Glutamatergic neuron (in vitro differentiated cells): ENCODE measurements at regions not wholly inside any gene's neighbourhood (a gene's known extent, or its start where the extent isn't known, plus 50 kb on each side); places are given as distances from the start of the nearest gene placed in this dataset.

ENCODE experiments used
- DNase-seq: peaks from one replicate; pipeline ENCODE4 v3.0.0; 2022
- H3K27ac Mint-ChIP-seq: one replicate; pipeline ENCODE4 v1.8.0; 2020; ENCODE audit warnings: mild to moderate bottlenecking, mixed read lengths, inconsistent platforms; ENCODE audit not compliant: unreplicated experiment
- H3K27me3 Mint-ChIP-seq: one replicate; pipeline ENCODE4 v1.8.0; 2020; ENCODE audit warnings: mild to moderate bottlenecking, moderate library complexity, mixed read lengths, inconsistent platforms; ENCODE audit not compliant: unreplicated experiment
- H3K36me3 Mint-ChIP-seq: one replicate; pipeline ENCODE4 v1.8.0; 2020; ENCODE audit warnings: mild to moderate bottlenecking, mixed read lengths, inconsistent platforms; ENCODE audit not compliant: unreplicated experiment
- H3K4me1 Mint-ChIP-seq: one replicate; pipeline ENCODE4 v1.8.0; 2020; ENCODE audit warnings: mild to moderate bottlenecking, low read depth, mixed read lengths, inconsistent platforms; ENCODE audit not compliant: unreplicated experiment
- H3K4me3 Mint-ChIP-seq: one replicate; pipeline ENCODE4 v1.8.0; 2020; ENCODE audit warnings: mild to moderate bottlenecking, mixed read lengths, inconsistent platforms; ENCODE audit not compliant: unreplicated experiment
- H3K9me3 Mint-ChIP-seq: one replicate; pipeline ENCODE4 v1.8.0; 2020; ENCODE audit warnings: mild to moderate bottlenecking, moderate library complexity, mixed read lengths, inconsistent platforms; ENCODE audit not compliant: unreplicated experiment
- TF ChIP-seq, protein P1 (sequence below): fragments of 200-600 bp; sonication (generic); IDR thresholded peaks from one replicate; pipeline ENCODE4 v1.5.0; 2021; ENCODE audit not compliant: partially characterized antibody, unreplicated experiment

DNA sequence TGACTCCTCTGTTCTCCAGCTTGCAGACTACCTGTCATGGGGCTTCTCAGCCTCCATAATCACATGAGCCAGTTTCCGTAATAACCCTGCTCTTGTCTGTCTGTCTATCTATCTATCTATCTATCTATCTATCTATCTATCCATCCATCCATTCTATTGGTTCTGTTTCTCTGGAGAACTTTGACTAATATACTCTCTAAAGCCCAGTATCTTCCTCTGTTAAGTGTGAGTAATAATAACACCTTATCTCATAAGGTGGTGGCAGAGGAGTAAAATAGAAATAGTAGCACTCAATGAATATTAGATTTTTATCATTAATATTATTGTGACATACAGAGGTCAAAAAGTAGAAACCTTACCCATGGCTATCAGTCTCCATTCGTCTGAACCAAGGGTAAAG is 177.9 kb upstream of the PGRMC2 start:
- Mint-ChIP-seq H3K4me1 (no peaks in the 10 kb centered on the region), H3K27ac (no peak overlapping the region), H3K27me3 (no peaks in the 10 kb centered on the region), H3K36me3 (no peaks in the 10 kb centered on the region), H3K4me3 (no peak overlapping the region), H3K9me3 (no peaks in the 10 kb centered on the region)
- TF ChIP-seq, protein P1, sequence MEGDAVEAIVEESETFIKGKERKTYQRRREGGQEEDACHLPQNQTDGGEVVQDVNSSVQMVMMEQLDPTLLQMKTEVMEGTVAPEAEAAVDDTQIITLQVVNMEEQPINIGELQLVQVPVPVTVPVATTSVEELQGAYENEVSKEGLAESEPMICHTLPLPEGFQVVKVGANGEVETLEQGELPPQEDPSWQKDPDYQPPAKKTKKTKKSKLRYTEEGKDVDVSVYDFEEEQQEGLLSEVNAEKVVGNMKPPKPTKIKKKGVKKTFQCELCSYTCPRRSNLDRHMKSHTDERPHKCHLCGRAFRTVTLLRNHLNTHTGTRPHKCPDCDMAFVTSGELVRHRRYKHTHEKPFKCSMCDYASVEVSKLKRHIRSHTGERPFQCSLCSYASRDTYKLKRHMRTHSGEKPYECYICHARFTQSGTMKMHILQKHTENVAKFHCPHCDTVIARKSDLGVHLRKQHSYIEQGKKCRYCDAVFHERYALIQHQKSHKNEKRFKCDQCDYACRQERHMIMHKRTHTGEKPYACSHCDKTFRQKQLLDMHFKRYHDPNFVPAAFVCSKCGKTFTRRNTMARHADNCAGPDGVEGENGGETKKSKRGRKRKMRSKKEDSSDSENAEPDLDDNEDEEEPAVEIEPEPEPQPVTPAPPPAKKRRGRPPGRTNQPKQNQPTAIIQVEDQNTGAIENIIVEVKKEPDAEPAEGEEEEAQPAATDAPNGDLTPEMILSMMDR, result no peak
- no peak for DNase-seq

DNA sequence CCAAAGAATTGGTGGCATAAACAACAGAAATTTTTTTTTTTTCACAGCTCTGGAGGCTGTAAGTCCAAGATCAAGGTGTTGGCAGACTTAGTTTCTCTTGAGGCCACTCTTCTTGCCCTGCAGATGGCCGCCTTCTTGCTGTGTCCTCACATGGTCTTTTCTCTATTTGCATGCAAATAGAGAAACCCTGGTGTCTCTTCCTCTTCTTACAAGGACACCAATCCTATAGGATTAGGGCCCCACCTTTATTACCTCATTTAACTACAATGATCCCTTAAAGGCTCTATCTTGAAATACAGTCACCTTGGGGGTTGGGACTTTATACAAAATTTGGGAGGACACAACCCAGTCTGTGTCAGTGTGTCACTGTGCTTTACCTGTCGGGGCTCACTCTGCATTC is 175.4 kb upstream of the PGRMC2 start:
- Mint-ChIP-seq H3K27me3 (no peaks in the 10 kb centered on the region), H3K4me1 (no peaks in the 10 kb centered on the region), H3K4me3 (no peak overlapping the region), H3K9me3 (no peaks in the 10 kb centered on the region), H3K27ac (no peak overlapping the region), H3K36me3 (no peaks in the 10 kb centered on the region)
- no peak for DNase-seq
- TF ChIP-seq, protein P1, result no peak

DNA sequence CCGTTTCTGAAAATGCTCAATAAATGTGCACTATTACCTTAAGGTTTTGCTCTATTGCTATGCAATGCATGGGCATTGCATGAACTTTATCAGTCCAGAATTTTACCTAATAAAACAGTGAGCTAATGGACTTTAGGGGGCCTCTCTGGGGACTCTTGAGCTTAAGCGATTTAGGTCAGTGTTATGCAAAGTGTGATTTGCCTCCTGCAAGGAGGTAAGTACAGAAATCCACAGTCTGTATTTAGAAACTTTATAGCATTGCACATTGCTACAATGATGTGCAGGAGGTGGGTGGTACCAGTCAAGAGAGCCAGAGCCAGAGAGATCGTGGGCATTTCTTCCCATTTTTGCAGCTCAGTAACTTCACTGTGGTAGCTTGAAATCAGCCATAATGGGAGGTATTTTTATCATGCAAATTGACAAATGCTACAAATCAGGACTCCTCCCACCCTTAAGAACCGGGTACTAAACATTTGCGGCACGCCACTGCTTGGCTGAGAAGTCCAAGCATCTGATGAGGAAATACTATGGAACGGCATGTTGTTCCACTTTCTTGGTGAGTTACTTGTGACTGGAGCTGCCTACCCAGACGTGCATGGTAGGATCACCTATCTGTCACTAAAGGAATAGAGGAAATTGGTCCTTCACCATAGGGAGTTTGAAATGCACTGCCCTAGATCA is 174.6 kb upstream of the PGRMC2 start:
- H3K36me3 Mint-ChIP-seq, result no peaks in the 10 kb centered on the region
- no peak overlapping the region for H3K27ac Mint-ChIP-seq
- H3K27me3 Mint-ChIP-seq, result no peaks in the 10 kb centered on the region
- TF ChIP-seq, protein P1, result no peak
- H3K9me3 Mint-ChIP-seq, result no peaks in the 10 kb centered on the region
- no peak for DNase-seq
- no peaks in the 10 kb centered on the region for H3K4me1 Mint-ChIP-seq
- H3K4me3 Mint-ChIP-seq, result no peak overlapping the region

DNA sequence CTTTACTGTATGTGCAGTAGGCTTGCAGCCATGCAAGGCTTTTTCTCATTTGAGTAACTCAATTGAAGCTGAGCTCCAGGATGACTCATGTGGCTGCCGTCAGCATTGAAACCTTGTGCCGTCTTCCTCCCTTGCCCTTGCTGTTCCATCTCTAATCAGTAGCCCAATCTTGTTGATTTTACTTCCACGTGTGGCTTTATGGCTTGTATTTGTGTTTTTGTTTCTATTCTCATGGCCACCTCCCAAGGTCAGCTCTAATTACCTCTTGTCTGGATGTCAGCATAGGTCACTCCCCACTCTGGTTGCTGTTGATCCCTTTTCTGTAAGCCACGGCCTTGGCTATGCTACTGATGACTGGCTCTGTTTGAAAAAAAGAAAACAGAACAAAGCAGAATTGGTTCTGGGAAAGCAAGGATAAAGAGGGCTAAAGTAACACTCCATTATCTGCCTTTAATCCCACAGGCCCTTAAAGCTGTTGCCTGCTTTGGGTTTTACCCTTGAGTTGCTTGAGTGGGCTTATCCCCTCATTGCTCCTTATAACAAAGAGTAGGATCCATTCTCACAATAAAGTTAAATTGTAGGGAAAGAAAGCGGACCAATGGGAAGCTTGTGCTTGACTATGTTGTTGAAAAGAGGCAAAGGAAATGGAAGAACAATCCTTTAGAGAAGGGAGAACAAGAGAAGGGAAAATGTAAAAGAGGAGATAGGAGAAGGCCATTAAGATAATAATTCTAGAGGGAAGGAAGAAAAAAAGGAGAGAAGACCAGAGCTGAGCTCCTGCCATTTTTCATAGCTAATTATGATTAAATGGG is 173.9 kb upstream of the PGRMC2 start:
- no peaks in the 10 kb centered on the region for H3K4me1 Mint-ChIP-seq
- no peaks in the 10 kb centered on the region for H3K36me3 Mint-ChIP-seq
- H3K27ac Mint-ChIP-seq, result no peak overlapping the region
- H3K9me3 Mint-ChIP-seq, result no peaks in the 10 kb centered on the region
- DNase-seq, result no peak
- no peak overlapping the region for H3K4me3 Mint-ChIP-seq
- no peaks in the 10 kb centered on the region for H3K27me3 Mint-ChIP-seq
- TF ChIP-seq, protein P1, result no peak

DNA sequence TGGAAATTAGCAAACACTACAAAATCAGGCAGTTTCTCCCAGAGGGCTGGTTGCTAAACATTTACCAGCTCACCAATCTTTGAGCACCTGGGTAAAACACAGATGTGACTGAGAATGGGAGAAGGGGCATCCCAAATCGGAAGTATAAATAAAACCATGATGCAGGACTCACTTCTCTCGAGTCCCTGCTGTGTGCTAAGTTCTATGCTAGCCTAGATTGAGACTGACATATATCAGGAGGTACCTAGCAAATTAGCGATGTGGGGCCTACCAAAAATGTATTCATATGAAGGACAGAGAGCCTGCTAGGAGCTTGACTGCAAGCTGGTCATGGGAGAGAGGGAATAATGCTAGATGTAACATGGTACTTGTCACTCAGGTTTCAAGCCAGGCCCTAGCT is 171.9 kb upstream of the PGRMC2 start:
- no peak overlapping the region for H3K27ac Mint-ChIP-seq
- H3K36me3 Mint-ChIP-seq, result no peaks in the 10 kb centered on the region
- H3K27me3 Mint-ChIP-seq, result no peaks in the 10 kb centered on the region
- no peak overlapping the region for H3K4me3 Mint-ChIP-seq
- DNase-seq, result no peak
- no peaks in the 10 kb centered on the region for H3K9me3 Mint-ChIP-seq
- TF ChIP-seq, protein P1, result no peak
- H3K4me1 Mint-ChIP-seq, result peaks cover 4% of the 10 kb centered on the region
